ENCODE measurements at regions not wholly inside any gene's neighbourhood (a gene's known extent, or its start where the extent isn't known, plus 50 kb on each side); places are given as distances from the start of the nearest gene placed in this dataset.

GRCh38 chr5:102625928-102626327 lies 127.1 kb upstream of the SLCO6A1 start:
- no peak overlapping the region for H3K4me2 ChIP-seq (ENCODE audit: low read length)
- BruUV-seq (replicated peaks) = no TSS peak
- H3K9me2 ChIP-seq (ENCODE audit: insufficient read depth, low read length) = no peaks in the 10 kb centered on the region
- no peak for DNase-seq (ENCODE audit: low spot score)
- H3K9me3 ChIP-seq (ENCODE audit: low read length) = no peaks in the 10 kb centered on the region
- intact Hi-C loops (cut with micrococcal nuclease; ENCODE audit: unreplicated experiment) = no loop called here
- H3K27ac ChIP-seq (ENCODE audit: low read depth, low read length, poor library complexity, severe bottlenecking) = no peak overlapping the region
- no peaks in the 10 kb centered on the region for H3K4me1 ChIP-seq (ENCODE audit: insufficient read depth, low read length, poor library complexity, severe bottlenecking)
- ChIA-PET CTCF (ENCODE audit: unreplicated experiment) (no interaction called here), POLR2A (interaction anchor here (0.7 to 1.3 kb wide), 2 partner anchors 8 to 32 kb away, joined by 3 to 5 read pairs; no protein-coding TSS in a partner anchor)
- H3K79me2 ChIP-seq (ENCODE audit: insufficient read depth, low read depth, low read length) = no peaks in the 10 kb centered on the region
- TF ChIP-seq, protein P1, sequence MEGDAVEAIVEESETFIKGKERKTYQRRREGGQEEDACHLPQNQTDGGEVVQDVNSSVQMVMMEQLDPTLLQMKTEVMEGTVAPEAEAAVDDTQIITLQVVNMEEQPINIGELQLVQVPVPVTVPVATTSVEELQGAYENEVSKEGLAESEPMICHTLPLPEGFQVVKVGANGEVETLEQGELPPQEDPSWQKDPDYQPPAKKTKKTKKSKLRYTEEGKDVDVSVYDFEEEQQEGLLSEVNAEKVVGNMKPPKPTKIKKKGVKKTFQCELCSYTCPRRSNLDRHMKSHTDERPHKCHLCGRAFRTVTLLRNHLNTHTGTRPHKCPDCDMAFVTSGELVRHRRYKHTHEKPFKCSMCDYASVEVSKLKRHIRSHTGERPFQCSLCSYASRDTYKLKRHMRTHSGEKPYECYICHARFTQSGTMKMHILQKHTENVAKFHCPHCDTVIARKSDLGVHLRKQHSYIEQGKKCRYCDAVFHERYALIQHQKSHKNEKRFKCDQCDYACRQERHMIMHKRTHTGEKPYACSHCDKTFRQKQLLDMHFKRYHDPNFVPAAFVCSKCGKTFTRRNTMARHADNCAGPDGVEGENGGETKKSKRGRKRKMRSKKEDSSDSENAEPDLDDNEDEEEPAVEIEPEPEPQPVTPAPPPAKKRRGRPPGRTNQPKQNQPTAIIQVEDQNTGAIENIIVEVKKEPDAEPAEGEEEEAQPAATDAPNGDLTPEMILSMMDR (conservative IDR thresholded peaks at IDR 0.05; ENCODE audit: low read length) = no peak
- no peak for TF ChIP-seq EZH2phosphoT487 (IDR thresholded peaks at IDR 0.05; ENCODE audit: borderline replicate concordance, low read depth, low read length)
- no peaks in the 10 kb centered on the region for H4K20me1 ChIP-seq (ENCODE audit: insufficient read depth, low read length)
- no peaks in the 10 kb centered on the region for H3K36me3 ChIP-seq (ENCODE audit: insufficient read depth, low read length)
- H2AFZ ChIP-seq (ENCODE audit: low read length) = no peak overlapping the region
- H3K4me3 ChIP-seq (ENCODE audit: low read depth, low read length, poor library complexity, severe bottlenecking) = no peak overlapping the region

GRCh38 chr5:102627315-102627714 lies 127.8 kb upstream of the PAM start:
- Histone ChIP-seq H3K9me2 (ENCODE audit: insufficient read depth, low read length) (no peaks in the 10 kb centered on the region), H3K27ac (ENCODE audit: low read depth, low read length, poor library complexity, severe bottlenecking) (no peak overlapping the region), H3K9me3 (ENCODE audit: low read length) (no peaks in the 10 kb centered on the region), H3K4me3 (ENCODE audit: low read depth, low read length, poor library complexity, severe bottlenecking) (no peak overlapping the region), H3K36me3 (ENCODE audit: insufficient read depth, low read length) (no peaks in the 10 kb centered on the region), H3K4me1 (ENCODE audit: insufficient read depth, low read length, poor library complexity, severe bottlenecking) (no peaks in the 10 kb centered on the region), H3K4me2 (ENCODE audit: low read length) (no peak overlapping the region), H4K20me1 (ENCODE audit: insufficient read depth, low read length) (no peaks in the 10 kb centered on the region), H3K79me2 (ENCODE audit: insufficient read depth, low read depth, low read length) (no peaks in the 10 kb centered on the region), H2AFZ (ENCODE audit: low read length) (no peak overlapping the region)
- POLR2A ChIA-PET = interaction anchor here (0.6 kb wide), 1 partner anchor 87 kb away, joined by 3 read pairs; no protein-coding TSS in a partner anchor
- intact Hi-C loops (cut with micrococcal nuclease; ENCODE audit: unreplicated experiment) = no loop called here
- CTCF ChIA-PET (ENCODE audit: unreplicated experiment) = no interaction called here
- BruUV-seq (replicated peaks) = no TSS peak
- TF ChIP-seq, protein P1 (conservative IDR thresholded peaks at IDR 0.05; ENCODE audit: low read length) = no peak
- TF ChIP-seq EZH2phosphoT487 (IDR thresholded peaks at IDR 0.05; ENCODE audit: borderline replicate concordance, low read depth, low read length) = no peak
- no peak for DNase-seq (ENCODE audit: low spot score)

DNA sequence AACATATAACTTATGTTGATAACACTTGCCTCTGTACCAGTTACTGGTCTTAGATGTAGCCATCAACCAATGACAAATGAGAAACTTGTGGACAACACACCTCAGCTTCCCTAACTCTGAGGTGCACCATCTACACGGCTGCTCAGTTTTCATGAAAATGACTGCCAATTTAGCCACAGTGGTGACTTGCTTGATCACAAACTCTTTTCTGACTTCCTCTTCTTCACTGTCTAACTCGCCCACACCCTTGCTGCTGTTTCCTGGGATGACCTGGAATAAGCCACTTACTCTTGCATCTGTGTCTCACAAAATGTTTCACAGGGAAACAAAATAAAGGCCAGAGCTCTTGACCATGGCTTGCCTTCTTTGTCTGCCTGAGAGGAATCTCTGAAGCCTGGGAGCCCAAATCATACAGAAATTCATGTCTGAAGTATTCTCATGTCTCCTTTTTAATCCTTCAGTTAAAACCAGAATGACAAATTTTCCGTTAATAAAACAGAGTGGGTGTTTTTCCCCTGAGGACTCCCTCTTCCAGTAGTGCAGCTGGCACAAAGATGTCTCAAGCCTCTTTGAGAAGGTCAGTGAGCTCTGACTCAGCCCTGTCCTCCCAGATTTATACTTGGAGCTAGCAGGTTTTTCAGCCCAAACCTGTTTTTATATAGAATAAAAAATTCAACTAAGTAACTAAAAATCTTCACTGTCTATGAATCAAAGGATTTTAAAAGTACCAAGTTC lies 126.5 kb upstream of the PAM start:
- H3K4me1 ChIP-seq (ENCODE audit: insufficient read depth, low read length, poor library complexity, severe bottlenecking) = no peaks in the 10 kb centered on the region
- H3K36me3 ChIP-seq (ENCODE audit: insufficient read depth, low read length) = no peaks in the 10 kb centered on the region
- no TSS peak for BruUV-seq (replicated peaks)
- H3K4me2 ChIP-seq (ENCODE audit: low read length) = no peak overlapping the region
- no peaks in the 10 kb centered on the region for H3K9me3 ChIP-seq (ENCODE audit: low read length)
- H3K4me3 ChIP-seq (ENCODE audit: low read depth, low read length, poor library complexity, severe bottlenecking) = no peak overlapping the region
- no peaks in the 10 kb centered on the region for H3K9me2 ChIP-seq (ENCODE audit: insufficient read depth, low read length)
- no peaks in the 10 kb centered on the region for H3K79me2 ChIP-seq (ENCODE audit: insufficient read depth, low read depth, low read length)
- intact Hi-C loops (cut with micrococcal nuclease; ENCODE audit: unreplicated experiment) = no loop called here
- no peak overlapping the region for H3K27ac ChIP-seq (ENCODE audit: low read depth, low read length, poor library complexity, severe bottlenecking)
- DNase-seq (ENCODE audit: low spot score) = no peak
- H4K20me1 ChIP-seq (ENCODE audit: insufficient read depth, low read length) = no peaks in the 10 kb centered on the region
- TF ChIP-seq, protein P1 (conservative IDR thresholded peaks at IDR 0.05; ENCODE audit: low read length) = no peak
- no peak for TF ChIP-seq EZH2phosphoT487 (IDR thresholded peaks at IDR 0.05; ENCODE audit: borderline replicate concordance, low read depth, low read length)
- ChIA-PET CTCF (ENCODE audit: unreplicated experiment) (no interaction called here), POLR2A (interaction anchor here (0.5 to 0.7 kb wide), 3 partner anchors 20 to 314 kb away, joined by 3 to 6 read pairs (median 3); no protein-coding TSS in a partner anchor)
- no peak overlapping the region for H2AFZ ChIP-seq (ENCODE audit: low read length)

Measured in OCI-LY7 (cell line).